H9 (cell line): ENCODE measurements at regions not wholly inside any gene's neighbourhood (a gene's known extent, or its start where the extent isn't known, plus 50 kb on each side); places are given as distances from the start of the nearest gene placed in this dataset.

ENCODE experiments used
- DNase-seq: peaks from one replicate; pipeline ENCODE4 v3.0.0-alpha.2; 2017
- H2AFZ ChIP-seq: one replicate; pipeline ENCODE4 v1.6.1; 2013; ENCODE audit warnings: mild to moderate bottlenecking, low read length, control low read depth, moderate library complexity
- H2AK5ac ChIP-seq: 2 replicates; pipeline ENCODE4 v1.6.1; 2013; ENCODE audit warnings: low read length, control low read depth, mixed read lengths; ENCODE audit not compliant: insufficient read length
- H2BK120ac ChIP-seq: one replicate; pipeline ENCODE4 v1.6.1; 2013; ENCODE audit warnings: low read depth, mild to moderate bottlenecking, low read length, control low read depth, inconsistent platforms; ENCODE audit not compliant: poor library complexity, severe bottlenecking
- H2BK12ac ChIP-seq: 2 replicates; pipeline ENCODE4 v1.6.1; 2013; ENCODE audit warnings: low read length, control low read depth, mixed read lengths, low read depth; ENCODE audit not compliant: insufficient read length
- H2BK15ac ChIP-seq: 2 replicates; pipeline ENCODE4 v1.6.1; 2013; ENCODE audit warnings: low read depth, low read length, control low read depth
- H2BK20ac ChIP-seq: one replicate; pipeline ENCODE4 v1.6.1; 2013; ENCODE audit warnings: low read depth, mild to moderate bottlenecking, low read length, control low read depth, inconsistent platforms; ENCODE audit not compliant: poor library complexity, severe bottlenecking
- H2BK5ac ChIP-seq: 2 replicates; pipeline ENCODE4 v1.6.1; 2013; ENCODE audit warnings: low read length, control low read depth, mixed read lengths; ENCODE audit not compliant: insufficient read length
- H3K14ac ChIP-seq: 2 replicates; pipeline ENCODE4 v1.6.1; 2013; ENCODE audit warnings: low read length, control low read depth; ENCODE audit not compliant: insufficient read depth
- H3K18ac ChIP-seq: 2 replicates; pipeline ENCODE4 v1.6.1; 2013; ENCODE audit warnings: low read depth, mild to moderate bottlenecking, mixed read lengths, low read length, control low read depth; ENCODE audit not compliant: insufficient read length
- H3K23ac ChIP-seq: 2 replicates; pipeline ENCODE4 v1.6.1; 2013; ENCODE audit warnings: low read length, control low read depth, mixed read lengths, low read depth; ENCODE audit not compliant: insufficient read length
- H3K23me2 ChIP-seq: 2 replicates; pipeline ENCODE4 v1.6.1; 2013; ENCODE audit warnings: low read depth, mild to moderate bottlenecking, mixed read lengths, low read length, control low read depth; ENCODE audit not compliant: insufficient read length, poor library complexity, severe bottlenecking
- H3K27ac ChIP-seq: 2 replicates; pipeline ENCODE4 v1.5.1; 2013; ENCODE audit warnings: low read length, control low read depth, mixed read lengths, low read depth; ENCODE audit not compliant: insufficient read length
- H3K27me3 ChIP-seq: 2 replicates; pipeline ENCODE4 v1.6.1; 2013; ENCODE audit warnings: low read length, control low read depth, inconsistent platforms; ENCODE audit not compliant: insufficient read depth
- H3K4ac ChIP-seq: 2 replicates; pipeline ENCODE4 v1.6.1; 2013; ENCODE audit warnings: low read depth, mild to moderate bottlenecking, control low read depth, inconsistent platforms, low read length, moderate library complexity
- H3K4me1 ChIP-seq: 2 replicates; pipeline ENCODE4 v1.6.1; 2013; ENCODE audit warnings: low read length, control low read depth, inconsistent platforms; ENCODE audit not compliant: insufficient read depth
- H3K4me2 ChIP-seq: 2 replicates; pipeline ENCODE4 v1.6.1; 2013; ENCODE audit warnings: low read length, control low read depth, mixed read lengths; ENCODE audit not compliant: insufficient read length, insufficient read depth
- H3K56ac ChIP-seq: 2 replicates; pipeline ENCODE4 v1.6.1; 2013; ENCODE audit warnings: low read depth, mild to moderate bottlenecking, mixed read lengths, low read length, control low read depth; ENCODE audit not compliant: insufficient read length
- H3K79me1 ChIP-seq: 2 replicates; pipeline ENCODE4 v1.6.1; 2013; ENCODE audit warnings: low read depth, mild to moderate bottlenecking, moderate library complexity, low read length, control low read depth, inconsistent platforms; ENCODE audit not compliant: insufficient read depth, poor library complexity, severe bottlenecking
- H3K79me2 ChIP-seq: 2 replicates; pipeline ENCODE4 v1.6.1; 2013; ENCODE audit warnings: low read length, control low read depth, inconsistent platforms; ENCODE audit not compliant: insufficient read depth
- H3K9ac ChIP-seq: 2 replicates; pipeline ENCODE4 v1.6.1; 2013; ENCODE audit warnings: low read length, control low read depth, mixed read lengths; ENCODE audit not compliant: insufficient read length; ENCODE audit errors: extremely low read depth
- H3K9me3 ChIP-seq: one replicate; pipeline ENCODE4 v1.6.1; 2013; ENCODE audit warnings: low read depth, low read length, inconsistent platforms; ENCODE audit not compliant: control insufficient read depth
- H3T11ph ChIP-seq: one replicate; pipeline ENCODE4 v1.6.1; 2013; ENCODE audit warnings: mild to moderate bottlenecking, low read length, control low read depth, inconsistent platforms
- H4K20me1 ChIP-seq: one replicate; pipeline ENCODE4 v1.6.1; 2013; ENCODE audit not compliant: control insufficient read depth, insufficient read length, insufficient read depth
- H4K5ac ChIP-seq: 2 replicates; pipeline ENCODE4 v1.6.1; 2013; ENCODE audit warnings: low read depth, mild to moderate bottlenecking, mixed read lengths, low read length, control low read depth; ENCODE audit not compliant: insufficient read length
- H4K8ac ChIP-seq: replicated peaks from 2 replicates; pipeline ENCODE4 v1.6.1; 2013; ENCODE audit warnings: low read length, control low read depth, mixed read lengths, low read depth; ENCODE audit not compliant: insufficient read length
- H4K91ac ChIP-seq: 2 replicates; pipeline ENCODE4 v1.6.1; 2013; ENCODE audit warnings: low read depth, mild to moderate bottlenecking, moderate library complexity, mixed read lengths, low read length, control low read depth; ENCODE audit not compliant: insufficient read length
- H3K27ac Mint-ChIP-seq, 3 experiments: 2 replicates in 2 of 3; 3 replicates in 1 of 3; pipeline ENCODE4 v1.8.0; 2020 to 2021; ENCODE audit warnings: mixed read lengths in 3 of 3, mild to moderate bottlenecking in 1 of 3, moderate library complexity in 1 of 3
- H3K27me3 Mint-ChIP-seq: 2 replicates; pipeline ENCODE4 v1.8.0; 2021; ENCODE audit warnings: low read depth, mild to moderate bottlenecking, moderate library complexity, mixed read lengths
- H3K36me3 Mint-ChIP-seq, 3 experiments: 2 replicates in 2 of 3; 3 replicates in 1 of 3; pipeline ENCODE4 v1.8.0; 2020 to 2021; ENCODE audit warnings: low read depth in 3 of 3, mixed read lengths in 3 of 3; ENCODE audit not compliant: insufficient read depth in 1 of 3
- H3K4me1 Mint-ChIP-seq, 2 experiments: 2 replicates each; pipeline ENCODE4 v1.8.0; 2020; ENCODE audit warnings: mixed read lengths in 2 of 2
- H3K4me3 Mint-ChIP-seq, 2 experiments: 2 replicates in 1 of 2; 3 replicates in 1 of 2; pipeline ENCODE4 v1.8.0; 2020 to 2021; ENCODE audit warnings: mild to moderate bottlenecking in 2 of 2, mixed read lengths in 2 of 2, moderate library complexity in 1 of 2
- H3K9me3 Mint-ChIP-seq, 2 experiments: 2 replicates in 1 of 2; 3 replicates in 1 of 2; pipeline ENCODE4 v1.8.0; 2020; ENCODE audit warnings: mild to moderate bottlenecking in 2 of 2, mixed read lengths in 2 of 2, moderate library complexity in 1 of 2
- CTCF ChIP-seq: fragments of 200-600 bp; sonication (generic); conservative IDR thresholded peaks from 3 replicates; pipeline ENCODE4 v1.8.0; 2021; ENCODE audit warnings: antibody characterized with exemption, mild to moderate bottlenecking
- WGBS: extraction: QIAGEN DNeasy Blood & Tissue Kit; methylation state at CpG from one replicate; pipeline ENCODE4 v1.1.7; 2013; ENCODE audit warnings: missing lambda C conversion rate, low lambda C conversion rate, mixed read lengths; ENCODE audit not compliant: insufficient read length; ENCODE audit errors: extremely low coverage; 5-methylcytosine and 5-hydroxymethylcytosine counted together

GRCh38 chr3:10575601-10576160 is 70.3 kb upstream of the ATP2B2 start:
- Histone ChIP-seq H3T11ph (no peak overlapping the region), H2BK20ac (no peak overlapping the region), H3K79me2 (no peaks in the 10 kb centered on the region), H3K56ac (no peak overlapping the region), H4K5ac (peak overlapping the region; percentile 27), H4K91ac (no peak overlapping the region), H3K9ac (no peak overlapping the region), H2BK15ac (no peak overlapping the region), H3K4ac (no peak overlapping the region), H2AK5ac (no peak overlapping the region), H3K27me3 (no peaks in the 10 kb centered on the region), H3K4me2 (no peak overlapping the region), H2BK5ac (no peak overlapping the region), H3K18ac (peak overlapping the region; percentile 71), H3K9me3 (no peaks in the 10 kb centered on the region), H2AFZ (no peak overlapping the region), H4K8ac (no peak overlapping the region), H3K23ac (no peak overlapping the region), H3K23me2 (no peaks in the 10 kb centered on the region), H4K20me1 (no peaks in the 10 kb centered on the region), H3K27ac (no peak overlapping the region), H3K4me1 (no peaks in the 10 kb centered on the region), H3K14ac (no peak overlapping the region), H3K79me1 (no peaks in the 10 kb centered on the region), H2BK12ac (no peak overlapping the region), H2BK120ac (no peak overlapping the region)
- peaks cover 8% of the 10 kb centered on the region for H3K27me3 Mint-ChIP-seq
- no peaks in the 10 kb centered on the region for H3K9me3 Mint-ChIP-seq
- peaks cover 0 to 2% of the 10 kb centered on the region in 2 experiments; a peak in 1 of 4 replicates for H3K4me1 Mint-ChIP-seq
- DNase-seq = no peak
- no peaks in the 10 kb centered on the region for H3K36me3 Mint-ChIP-seq
- no peak overlapping the region for H3K4me3 Mint-ChIP-seq
- no CpG with 5 or more reads among the region's 5 CpGs for WGBS
- H3K27ac Mint-ChIP-seq = no peak overlapping the region
- TF ChIP-seq CTCF = no peak
